ENCODE measurements at regions not wholly inside any gene's neighbourhood (a gene's known extent, or its start where the extent isn't known, plus 50 kb on each side); places are given as distances from the start of the nearest gene placed in this dataset.

- Histone ChIP-seq H3K27me3 (no peaks in the 10 kb centered on the region), H3K9me3 (no peaks in the 10 kb centered on the region), H3K27ac (no peak overlapping the region), H3K36me3 (no peaks in the 10 kb centered on the region), H3K4me3 (no peak overlapping the region), H3K4me1 (no peaks in the 10 kb centered on the region)
- DNase-seq: no peak
- intact Hi-C loops (cut with DNase I; ENCODE audit: low total_unique reads): no loop called here
- no peak for TF ChIP-seq CTCF (IDR thresholded peaks at IDR 0.05)
- no peak for TF ChIP-seq POLR2A (IDR thresholded peaks at IDR 0.05)
Observed at GRCh38 chr13:83327091-83327490, 555.2 kb downstream of the SLITRK1 start.

GRCh38 chr13:83325125-83325853, 557.0 kb downstream of the SLITRK1 start:
- no peaks in the 10 kb centered on the region for H3K27me3 ChIP-seq
- no peak overlapping the region for H3K27ac ChIP-seq
- no peaks in the 10 kb centered on the region for H3K4me1 ChIP-seq
- DNase-seq: no peak
- intact Hi-C loops (cut with DNase I; ENCODE audit: low total_unique reads): no loop called here
- H3K9me3 ChIP-seq: no peaks in the 10 kb centered on the region
- TF ChIP-seq POLR2A (IDR thresholded peaks at IDR 0.05) (no peak), CTCF (IDR thresholded peaks at IDR 0.05) (no peak)
- no peaks in the 10 kb centered on the region for H3K36me3 ChIP-seq
- no peak overlapping the region for H3K4me3 ChIP-seq

DNA sequence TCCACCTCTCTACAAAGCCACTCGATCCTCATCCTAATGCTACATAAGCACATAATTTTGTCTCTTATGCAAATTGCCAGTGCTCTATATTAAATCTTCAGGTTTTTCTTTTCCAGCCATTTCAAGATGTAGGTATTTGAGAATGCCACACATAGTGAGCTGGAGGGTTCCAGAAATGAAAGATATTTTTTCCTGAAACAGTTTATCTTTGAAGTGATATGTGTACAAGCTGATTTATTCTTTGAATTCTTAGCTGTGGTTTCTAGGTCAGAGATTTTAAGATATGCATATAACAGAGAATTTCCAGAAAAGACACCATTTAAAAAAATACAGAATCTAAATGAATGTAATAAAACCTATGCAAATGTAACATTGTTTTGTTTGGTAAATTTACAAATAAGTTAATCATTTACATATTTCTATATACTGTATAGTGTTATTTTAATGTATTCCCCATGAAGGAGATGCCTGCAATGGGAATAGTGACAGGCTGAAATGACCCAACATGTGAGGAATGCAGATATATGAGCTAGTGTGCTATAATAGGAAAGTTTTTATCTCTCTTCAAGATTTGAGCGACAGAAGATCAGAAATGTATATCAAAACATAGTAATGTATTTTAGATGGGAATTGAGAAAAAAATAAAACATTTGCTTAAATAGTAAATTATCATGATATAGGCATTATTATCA, 570.2 kb downstream of the SLITRK1 start:
- no peaks in the 10 kb centered on the region for H3K9me3 ChIP-seq
- no peak overlapping the region for H3K27ac ChIP-seq
- DNase-seq: no peak
- TF ChIP-seq POLR2A (IDR thresholded peaks at IDR 0.05): no peak
- TF ChIP-seq CTCF (IDR thresholded peaks at IDR 0.05): no peak
- intact Hi-C loops (cut with DNase I; ENCODE audit: low total_unique reads): no loop called here
- H3K4me3 ChIP-seq: no peak overlapping the region
- H3K4me1 ChIP-seq: no peaks in the 10 kb centered on the region
- H3K27me3 ChIP-seq: no peaks in the 10 kb centered on the region
- no peaks in the 10 kb centered on the region for H3K36me3 ChIP-seq

DNA sequence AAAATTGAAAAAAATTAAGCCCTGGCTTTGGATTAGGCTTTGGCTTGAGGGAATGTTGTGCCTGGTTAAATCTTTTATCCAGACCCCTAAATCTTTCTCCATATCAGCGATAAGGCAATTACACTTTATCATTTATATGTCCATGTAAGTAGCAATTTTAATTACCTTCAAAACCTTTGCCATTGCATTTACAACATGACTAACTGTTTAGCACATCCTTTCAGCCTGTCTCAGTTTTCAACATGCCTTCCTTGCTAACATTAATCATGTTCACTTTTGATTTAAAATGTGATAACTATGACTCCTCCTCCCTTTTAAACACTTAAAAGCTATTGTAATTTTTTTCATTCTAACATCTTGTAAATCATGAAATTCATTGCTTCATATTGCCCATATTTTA, 583.7 kb downstream of the SLITRK1 start:
- Histone ChIP-seq H3K9me3 (no peaks in the 10 kb centered on the region), H3K36me3 (no peaks in the 10 kb centered on the region), H3K4me3 (no peak overlapping the region), H3K4me1 (no peaks in the 10 kb centered on the region), H3K27ac (no peak overlapping the region), H3K27me3 (no peaks in the 10 kb centered on the region)
- TF ChIP-seq POLR2A (IDR thresholded peaks at IDR 0.05): no peak
- no peak for TF ChIP-seq CTCF (IDR thresholded peaks at IDR 0.05)
- no peak for DNase-seq
- intact Hi-C loops (cut with DNase I; ENCODE audit: low total_unique reads): no loop called here

GRCh38 chr13:83297586-83298290, 584.5 kb downstream of the SLITRK1 start:
- no peaks in the 10 kb centered on the region for H3K36me3 ChIP-seq
- no peaks in the 10 kb centered on the region for H3K9me3 ChIP-seq
- no peak for DNase-seq
- intact Hi-C loops (cut with DNase I; ENCODE audit: low total_unique reads): no loop called here
- no peaks in the 10 kb centered on the region for H3K27me3 ChIP-seq
- no peaks in the 10 kb centered on the region for H3K4me1 ChIP-seq
- TF ChIP-seq POLR2A (IDR thresholded peaks at IDR 0.05): no peak
- no peak for TF ChIP-seq CTCF (IDR thresholded peaks at IDR 0.05)
- no peak overlapping the region for H3K4me3 ChIP-seq
- no peak overlapping the region for H3K27ac ChIP-seq
